GF-D8 (cell line): ENCODE measurements at regions not wholly inside any gene's neighbourhood (a gene's known extent, or its start where the extent isn't known, plus 50 kb on each side); places are given as distances from the start of the nearest gene placed in this dataset.

Experiments
- DNase-seq: peaks from one replicate; lab custom pipeline; 2025; lab: John Stamatoyannopoulos, UW

GRCh38 chr9:13331320-13331719 lies 51.8 kb upstream of the MPDZ start:
- DNase-seq = no peak

- no peak for DNase-seq
Observed at GRCh38 chr9:13330396-13331004, 51.0 kb upstream of the MPDZ start.
